Spleen (tissue), 11 donors: ENCODE measurements at regions not wholly inside any gene's neighbourhood (a gene's known extent, or its start where the extent isn't known, plus 50 kb on each side); places are given as distances from the start of the nearest gene placed in this dataset.

ENCODE experiments used
- DNase-seq: peaks from one replicate; pipeline ENCODE4 v3.0.0-alpha.2; 2020
- H3K27ac ChIP-seq, 8 donors: fragments of 200-600 bp; sonication (generic) in 7 of 8; 1 replicate in 4 of 8; 2 replicates in 4 of 8; pipeline versions ENCODE4 v1.5.0 to v1.8.0; 2016 to 2021; ENCODE audit warnings: inconsistent platforms in 4 of 8, mild to moderate bottlenecking in 4 of 8, moderate library complexity in 1 of 8
- H3K27me3 ChIP-seq, 7 donors: fragments of 200-600 bp; sonication (generic) in 6 of 7; replicated peaks in 1 of 7; 1 replicate in 4 of 7; 2 replicates in 3 of 7; pipeline versions ENCODE4 v1.5.0 to v1.8.0; 2016 to 2021; ENCODE audit warnings: inconsistent platforms in 3 of 7, mild to moderate bottlenecking in 1 of 7
- H3K36me3 ChIP-seq, 6 donors: fragments of 200-600 bp; sonication (generic) in 5 of 6; 1 replicate in 4 of 6; 2 replicates in 2 of 6; pipeline versions ENCODE4 v1.5.0 to v1.8.0; 2016 to 2021; ENCODE audit warnings: inconsistent platforms in 2 of 6
- H3K4me1 ChIP-seq, 6 donors: fragments of 200-600 bp; sonication (generic) in 5 of 6; 1 replicate in 3 of 6; 2 replicates in 3 of 6; pipeline versions ENCODE4 v1.5.0 to v1.8.0; 2016 to 2021; ENCODE audit warnings: inconsistent platforms in 3 of 6
- H3K4me3 ChIP-seq, 8 donors: fragments of 200-600 bp; sonication (generic) in 7 of 8; 1 replicate in 4 of 8; 2 replicates in 4 of 8; pipeline versions ENCODE4 v1.5.0 to v1.8.0; 2016 to 2021; ENCODE audit warnings: inconsistent platforms in 4 of 8, mild to moderate bottlenecking in 4 of 8, moderate library complexity in 2 of 8
- H3K9me3 ChIP-seq, 8 donors: fragments of 200-600 bp; sonication (generic) in 7 of 8; 1 replicate in 4 of 8; 2 replicates in 4 of 8; pipeline versions ENCODE4 v1.5.0 to v1.8.0; 2016 to 2021; ENCODE audit warnings: inconsistent platforms in 4 of 8
- CTCF ChIP-seq, 11 experiments: fragments of 200-600 bp in 7 of 11; fragments of 450-650 bp in 4 of 11; sonication (generic) in 4 of 11; IDR thresholded peaks in 8 of 11; conservative IDR thresholded peaks in 3 of 11; 1 replicate in 7 of 11; 2 replicates in 4 of 11; pipeline versions ENCODE4 v1.4.0 to v1.8.0; 2016 to 2021; ENCODE audit warnings: antibody characterized with exemption in 11 of 11, inconsistent platforms in 4 of 11, mild to moderate bottlenecking in 1 of 11
- POLR2A ChIP-seq, 3 donors: fragments of 450-650 bp; IDR thresholded peaks; one replicate each; pipeline ENCODE4 v1.5.1; 2017; ENCODE audit warnings: antibody characterized with exemption in 3 of 3, mild to moderate bottlenecking in 1 of 3
- POLR2AphosphoS5 ChIP-seq, 3 donors: sonication (generic); formaldehyde crosslinking; IDR thresholded peaks; one replicate each; pipeline ENCODE4 v1.5.1; 2017; ENCODE audit warnings: antibody characterized with exemption in 3 of 3
- WGBS, 5 donors: extraction: QIAGEN DNeasy Blood & Tissue Kit in 3 of 5; methylation state at CpG; one replicate each; pipeline versions ENCODE4 v1.1.5 to v1.1.7; 2013 to 2018; 5-methylcytosine and 5-hydroxymethylcytosine counted together
- intact Hi-C: fragments of 100-400 bp; cut with DNase I; formaldehyde crosslinking; loops from one replicate; pipeline ENCODE4 v1.15.0; 2023; ENCODE audit warnings: low total_unique reads
- donor health status: healthy with polysubstance abuse.
- donor health status: DM: no; HTN: no; CAD: no; lungs with moderate emphysema.
- donor health status: DM: no; HTN: no; CAD: no.
- donor health status: Bipolar disorder and iron deficiency.
- donor health status: healthy.
- donor health status: DM: no; HTN: no; CAD: no.
- donor health status: DM: yes; HTN: yes; CAD: no.

- H3K27ac ChIP-seq = no peak overlapping the region
- H3K4me3 ChIP-seq = no peak overlapping the region
- 86 to 96% (median 91%) methylated on average over 5 of the region's 5 CpGs for WGBS, 5 donors
- intact Hi-C loops = no loop called here
- H3K36me3 ChIP-seq = no peaks in the 10 kb centered on the region
- H3K27me3 ChIP-seq = no peaks in the 10 kb centered on the region
- H3K4me1 ChIP-seq = no peaks in the 10 kb centered on the region
- H3K9me3 ChIP-seq = peaks cover 6 to 23% (median 20%) of the 10 kb centered on the region in 8 donors
- TF ChIP-seq POLR2A (IDR thresholded peaks at IDR 0.05) = no peak
- no peak for TF ChIP-seq CTCF (IDR thresholded peaks at IDR 0.05 in 8 of 11, conservative IDR thresholded peaks at IDR 0.05 in 3 of 11)
- no peak for TF ChIP-seq POLR2AphosphoS5 (IDR thresholded peaks at IDR 0.05)
- DNase-seq = no peak
Observed at GRCh38 chr2:129254718-129255117, 724.7 kb upstream of the RAB6C start.

- no peaks in the 10 kb centered on the region for H3K4me1 ChIP-seq
- no peak overlapping the region for H3K27ac ChIP-seq
- WGBS, 5 donors = 81 to 94% (median 82%) methylated on average over 4 of the region's 4 CpGs
- no peak for TF ChIP-seq POLR2AphosphoS5 (IDR thresholded peaks at IDR 0.05)
- TF ChIP-seq POLR2A (IDR thresholded peaks at IDR 0.05) = no peak
- TF ChIP-seq CTCF (IDR thresholded peaks at IDR 0.05 in 8 of 11, conservative IDR thresholded peaks at IDR 0.05 in 3 of 11) = no peak
- no peaks in the 10 kb centered on the region for H3K27me3 ChIP-seq
- H3K4me3 ChIP-seq = no peak overlapping the region
- intact Hi-C loops = no loop called here
- H3K36me3 ChIP-seq = no peaks in the 10 kb centered on the region
- no peak for DNase-seq
- H3K9me3 ChIP-seq = peaks cover 6 to 29% (median 24%) of the 10 kb centered on the region in 8 donors
Observed at GRCh38 chr2:129255610-129256313, 723.7 kb upstream of the RAB6C start.

GRCh38 chr2:129256642-129257041 lies 722.8 kb upstream of the RAB6C start:
- 76 to 88% (median 82%) methylated on average over 2 of the region's 2 CpGs for WGBS, 5 donors
- intact Hi-C loops = no loop called here

More at GRCh38 chr2:129256642-129257041, 722.8 kb upstream of the RAB6C start:
- H3K9me3 ChIP-seq = peaks cover 6 to 29% (median 24%) of the 10 kb centered on the region in 8 donors
- H3K36me3 ChIP-seq = no peaks in the 10 kb centered on the region
- no peaks in the 10 kb centered on the region for H3K4me1 ChIP-seq
- TF ChIP-seq POLR2AphosphoS5 (IDR thresholded peaks at IDR 0.05) (no peak), POLR2A (IDR thresholded peaks at IDR 0.05) (no peak), CTCF (IDR thresholded peaks at IDR 0.05 in 8 of 11, conservative IDR thresholded peaks at IDR 0.05 in 3 of 11) (no peak)
- H3K4me3 ChIP-seq = no peak overlapping the region
- no peak overlapping the region for H3K27ac ChIP-seq
- no peaks in the 10 kb centered on the region for H3K27me3 ChIP-seq
- no peak for DNase-seq
